Putamen (tissue), 1 donor: ENCODE measurements at regions not wholly inside any gene's neighbourhood (a gene's known extent, or its start where the extent isn't known, plus 50 kb on each side); places are given as distances from the start of the nearest gene placed in this dataset.

Source experiments
- DNase-seq: peaks from one replicate; pipeline ENCODE4 v3.0.0-alpha.2; 2016; ENCODE audit warnings: low spot score

DNA sequence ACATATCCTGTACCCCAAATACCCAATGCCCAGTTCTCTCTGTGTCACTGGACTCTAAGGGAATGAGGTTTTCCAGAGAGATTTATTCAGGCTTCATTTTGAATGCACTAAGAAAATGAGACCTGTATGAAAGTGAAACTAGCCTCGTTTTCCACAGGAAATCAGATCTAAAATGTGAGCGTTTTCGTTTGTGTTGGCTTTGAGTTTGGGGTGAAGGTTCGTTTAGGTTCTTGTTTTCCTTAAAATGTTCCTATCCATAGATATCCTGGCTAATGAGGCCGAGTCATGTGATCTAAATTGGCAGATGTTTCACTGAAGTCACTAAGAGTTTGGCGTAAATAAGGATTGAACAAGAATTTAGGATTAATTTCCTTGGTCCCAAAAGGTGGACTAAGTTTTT, 90.9 kb upstream of the BMPER start:
- no peak for DNase-seq

DNA sequence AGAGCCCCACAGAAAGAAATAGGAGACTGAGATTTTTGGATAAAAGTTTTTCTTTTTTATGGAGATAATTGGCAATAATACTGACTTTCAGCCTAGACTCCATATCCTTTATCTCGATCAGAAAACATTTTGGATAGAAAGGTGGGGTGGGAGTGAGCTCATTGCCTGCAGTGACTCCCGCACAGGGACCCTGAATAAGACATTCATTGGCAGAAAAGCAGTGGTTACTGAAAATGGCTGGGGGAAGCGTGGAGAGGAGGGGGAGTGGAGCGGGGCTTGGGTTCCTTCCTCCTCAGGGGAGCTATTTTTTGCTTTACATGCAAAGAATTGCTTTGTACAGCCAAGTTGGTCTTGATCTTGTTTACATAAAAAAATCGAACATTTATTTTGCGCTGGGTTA, 90.4 kb upstream of the BMPER start:
- DNase-seq: no peak

GRCh38 chr7:33815336-33815735, 90.0 kb upstream of the BMPER start:
- no peak for DNase-seq

GRCh38 chr7:33816106-33816505, 89.2 kb upstream of the BMPER start:
- no peak for DNase-seq

- DNase-seq: no peak
Observed at GRCh38 chr7:33819658-33820057, 85.7 kb upstream of the BMPER start.

- no peak for DNase-seq
Observed at GRCh38 chr7:33820206-33820605, 85.1 kb upstream of the BMPER start.

DNA sequence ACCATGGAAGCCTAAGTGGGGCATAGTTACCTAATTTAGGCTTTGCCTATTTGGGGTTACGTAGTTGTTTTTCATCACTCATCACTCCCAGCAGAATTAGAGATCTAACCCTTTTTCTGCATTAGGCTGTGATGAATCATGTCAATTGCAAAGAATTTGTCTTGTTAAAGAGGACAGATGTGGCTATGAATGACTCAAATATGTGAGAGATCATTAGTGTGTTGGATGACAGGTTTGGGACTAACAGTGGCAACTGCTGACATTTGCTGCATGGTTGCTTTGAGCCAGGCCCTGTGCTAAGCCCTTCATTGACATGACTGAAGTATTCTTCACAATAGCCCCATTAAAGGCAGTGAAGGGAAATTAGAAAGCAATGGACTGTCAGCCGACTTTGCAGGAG, 83.4 kb upstream of the BMPER start:
- no peak for DNase-seq

GRCh38 chr7:33823913-33824312, 81.4 kb upstream of the BMPER start:
- DNase-seq: no peak

DNA sequence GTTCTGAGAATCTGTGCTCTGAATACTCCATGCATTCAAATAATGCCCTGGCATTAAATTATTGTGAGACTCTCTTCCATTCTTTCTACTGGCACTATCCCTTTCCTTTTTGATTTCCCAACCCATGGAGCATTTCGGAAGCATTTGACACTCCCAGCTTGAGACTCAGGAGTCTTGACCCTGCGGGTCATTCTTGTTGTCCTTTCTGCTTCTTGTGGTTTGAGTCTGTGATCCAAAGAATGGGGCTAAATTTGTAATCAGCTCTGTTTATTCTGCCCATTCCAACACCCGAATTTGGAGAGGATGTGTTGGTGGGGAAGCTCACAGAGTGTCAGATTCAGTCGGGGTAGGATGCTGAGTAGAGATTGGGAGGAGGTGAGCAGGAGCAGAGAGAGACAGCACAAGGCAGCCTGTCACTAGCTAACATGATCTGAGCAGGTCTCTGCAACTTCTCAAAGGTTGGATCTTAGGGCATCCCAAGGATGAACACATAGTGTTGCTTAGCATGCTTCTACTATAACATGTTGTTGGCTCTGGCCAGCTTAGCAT, 80.4 kb upstream of the BMPER start:
- no peak for DNase-seq

- no peak for DNase-seq
Observed at GRCh38 chr7:33825644-33826043, 79.7 kb upstream of the BMPER start.

- no peak for DNase-seq
Observed at GRCh38 chr7:33829536-33829935, 75.8 kb upstream of the BMPER start.

DNA sequence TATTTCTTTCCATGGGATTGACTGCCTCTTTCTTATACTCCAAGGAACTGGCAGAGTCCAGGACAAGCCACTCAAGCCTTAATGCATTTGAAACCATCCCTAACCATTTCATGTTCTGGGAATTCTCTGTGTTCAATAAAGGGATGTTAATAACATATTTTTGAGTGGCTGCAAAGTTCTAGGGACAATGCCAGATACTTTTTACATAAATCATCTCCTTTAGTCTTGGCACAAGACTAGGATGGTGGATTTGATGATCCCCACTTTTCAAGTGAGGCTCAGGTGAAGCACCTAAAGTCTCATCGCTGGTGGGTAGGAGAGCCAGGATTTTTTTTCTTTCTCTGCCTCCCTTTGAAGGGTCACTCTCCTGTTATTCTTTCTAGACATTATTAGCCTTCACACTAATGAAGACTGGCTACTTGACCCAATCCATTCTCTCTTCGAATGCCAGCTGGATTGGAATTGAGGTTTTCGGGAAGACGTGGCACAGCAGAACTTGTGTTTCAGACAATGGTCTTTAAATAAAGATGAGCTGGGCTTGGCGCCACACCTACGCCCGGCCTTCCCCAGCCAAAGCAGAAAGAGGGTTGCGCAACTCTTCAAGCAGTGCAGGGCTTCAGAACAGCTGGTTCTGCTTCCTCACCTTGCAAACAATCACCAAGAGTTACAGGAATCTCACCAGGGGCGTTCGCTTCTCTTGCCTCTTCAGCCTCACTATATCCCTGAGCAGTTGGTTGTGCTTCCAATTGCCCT, 73.8 kb upstream of the BMPER start:
- DNase-seq: no peak

DNA sequence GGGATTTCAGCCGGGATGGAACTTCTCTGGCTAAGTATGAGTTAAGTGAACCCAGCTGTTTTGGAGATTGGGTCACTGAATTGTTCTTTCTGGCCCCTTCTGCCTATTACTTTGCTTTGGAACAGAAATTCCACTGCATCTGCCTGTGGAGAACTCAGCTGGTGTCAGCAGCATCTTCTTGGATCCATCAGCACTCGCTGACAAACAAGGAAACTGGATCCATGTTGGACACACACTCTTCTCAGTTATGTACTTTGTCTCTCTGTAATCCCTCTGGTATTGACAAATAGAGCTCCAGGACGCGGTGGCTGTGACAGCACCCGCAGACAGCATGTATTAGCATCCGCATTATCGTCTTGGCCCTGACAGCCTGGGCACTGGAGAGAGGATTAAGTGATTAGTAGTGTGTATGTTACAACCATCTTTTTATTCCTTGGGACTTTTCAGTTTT, 73.0 kb upstream of the BMPER start:
- no peak for DNase-seq

GRCh38 chr7:33836797-33837355, 68.5 kb upstream of the BMPER start:
- no peak for DNase-seq

DNA sequence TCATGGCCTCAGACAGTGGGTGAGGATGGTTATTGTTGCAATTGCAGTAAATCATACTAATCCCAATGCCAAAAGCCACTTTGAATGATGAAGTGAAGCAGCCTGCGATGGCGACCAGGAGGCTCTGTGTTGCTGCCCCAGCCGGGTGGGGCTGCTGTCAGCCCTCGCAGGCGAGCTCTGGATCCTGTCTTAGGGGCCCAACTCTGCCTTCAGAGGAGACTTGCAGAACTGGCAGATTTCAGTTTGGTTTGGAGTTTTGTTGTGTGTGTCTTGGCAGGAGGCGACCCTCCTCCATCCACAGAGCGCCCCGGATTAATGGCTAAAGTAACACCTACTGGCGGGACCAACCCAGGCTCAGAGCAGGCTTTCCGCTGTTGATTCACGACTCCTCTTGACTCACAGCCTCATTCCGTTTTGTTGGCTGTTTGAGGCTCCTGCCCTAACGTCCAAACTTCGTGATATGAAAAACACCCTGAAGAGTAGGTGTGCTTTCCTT, 67.9 kb upstream of the BMPER start:
- DNase-seq: no peak

DNA sequence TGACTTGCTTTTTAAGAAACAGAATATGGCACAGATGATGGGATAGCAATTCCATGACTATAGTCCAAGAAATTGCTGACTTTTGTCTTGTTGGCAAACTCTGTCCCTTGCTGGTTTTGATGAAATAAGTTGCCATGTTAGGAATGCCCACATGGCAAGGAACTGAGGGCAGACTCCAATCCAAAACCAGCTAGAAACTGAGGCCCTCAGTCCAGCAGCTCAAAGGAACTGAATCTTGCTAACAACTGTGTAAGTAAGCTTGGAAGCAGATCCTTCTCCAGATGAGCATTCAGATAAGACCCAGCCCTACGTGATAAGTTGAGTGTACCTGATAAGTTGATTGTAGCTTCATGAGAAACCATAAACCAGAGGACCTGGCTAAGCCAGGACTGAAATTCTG, 64.3 kb upstream of the BMPER start:
- DNase-seq: no peak

DNA sequence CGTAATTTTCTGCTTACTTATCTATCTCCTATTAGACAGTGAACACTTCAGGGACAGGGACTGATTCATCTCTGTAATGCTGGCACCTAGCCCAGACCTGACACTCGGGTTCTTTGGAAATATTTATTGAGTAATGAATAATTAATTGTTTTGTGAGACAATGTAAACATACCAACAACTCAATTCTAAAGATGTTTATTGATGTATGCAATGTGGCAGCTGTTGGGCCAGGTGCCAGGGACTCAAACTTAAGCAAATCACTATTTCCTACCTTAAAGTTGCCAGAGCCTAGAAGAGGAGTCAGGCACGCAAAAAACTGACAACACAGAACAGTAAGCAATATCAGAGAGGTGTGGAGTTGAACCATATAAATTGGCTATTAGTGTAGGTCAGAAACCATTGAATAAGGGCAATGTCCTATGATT, 63.6 kb upstream of the BMPER start:
- DNase-seq: no peak

DNA sequence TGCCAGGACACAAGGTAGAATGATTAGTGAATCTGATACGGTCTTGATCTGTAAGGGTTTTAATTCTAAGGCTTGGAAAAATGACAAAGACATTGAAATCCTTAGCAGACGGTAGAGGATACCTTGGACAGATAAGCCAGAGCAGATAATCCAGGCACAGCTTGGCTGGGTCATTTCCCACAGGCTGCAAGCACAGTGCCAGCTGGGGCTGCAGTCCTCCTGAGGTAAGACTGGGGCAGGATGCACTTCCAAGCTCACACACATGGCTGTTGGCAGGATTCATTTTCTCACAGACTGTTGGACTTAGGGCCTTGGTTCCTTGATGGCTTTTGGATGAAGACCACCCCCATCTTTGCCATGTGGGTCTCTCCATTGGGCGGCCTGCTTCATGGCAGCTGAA, 63.2 kb upstream of the BMPER start:
- DNase-seq: no peak

- no peak for DNase-seq
Observed at GRCh38 chr7:33845991-33846509, 59.3 kb upstream of the BMPER start.

GRCh38 chr7:33849004-33849403, 56.3 kb upstream of the BMPER start:
- DNase-seq: no peak

GRCh38 chr7:33849971-33850559, 55.3 kb upstream of the BMPER start:
- DNase-seq: no peak

DNA sequence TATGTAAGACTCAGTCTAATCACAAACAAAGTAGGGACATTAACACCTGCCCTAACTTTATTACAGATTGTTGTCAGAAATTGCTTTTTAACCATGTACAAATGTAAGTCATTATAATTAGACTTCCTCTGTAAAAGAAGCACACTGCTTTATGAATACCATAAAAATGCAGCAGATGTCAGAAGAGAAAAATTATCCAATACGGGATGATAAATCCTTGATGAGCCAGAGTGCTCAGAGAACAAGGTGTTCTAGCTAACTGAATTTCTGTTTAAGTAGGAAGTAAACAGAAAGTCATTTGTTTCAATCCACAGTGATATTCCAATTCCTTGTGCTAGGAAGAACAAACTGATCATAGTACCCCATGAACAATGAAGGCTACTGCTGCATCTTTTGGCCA, 54.6 kb upstream of the BMPER start:
- DNase-seq: no peak

- no peak for DNase-seq
Observed at GRCh38 chr7:33852838-33853237, 52.5 kb upstream of the BMPER start.
